Neuron (in vitro differentiated cells): ENCODE measurements at regions not wholly inside any gene's neighbourhood (a gene's known extent, or its start where the extent isn't known, plus 50 kb on each side); places are given as distances from the start of the nearest gene placed in this dataset.

Experiments used
- H2AFZ ChIP-seq: one replicate; pipeline ENCODE4 v1.6.1; 2013; ENCODE audit warnings: low read depth, mild to moderate bottlenecking, inconsistent platforms, low read length, moderate library complexity
- H3K27me3 ChIP-seq: one replicate; pipeline ENCODE4 v1.6.1; 2013; ENCODE audit warnings: low read length; ENCODE audit not compliant: insufficient read depth
- H3K36me3 ChIP-seq: one replicate; pipeline ENCODE4 v1.6.1; 2013; ENCODE audit warnings: low read length; ENCODE audit not compliant: insufficient read depth
- H3K4me1 ChIP-seq: one replicate; pipeline ENCODE4 v1.6.1; 2013; ENCODE audit warnings: low read length; ENCODE audit not compliant: insufficient read depth
- H3K4me3 ChIP-seq: 2 replicates; pipeline ENCODE4 v1.5.1; 2013; ENCODE audit warnings: mild to moderate bottlenecking, low read length, moderate library complexity
- H3K9me3 ChIP-seq: one replicate; pipeline ENCODE4 v1.6.1; 2013; ENCODE audit warnings: low read length

GRCh38 chr1:219795363-219795917 is 132.9 kb downstream of the SLC30A10 start:
- no peaks in the 10 kb centered on the region for H3K36me3 ChIP-seq
- no peaks in the 10 kb centered on the region for H3K9me3 ChIP-seq
- peaks cover 51% of the 10 kb centered on the region for H3K4me1 ChIP-seq
- no peak overlapping the region for H3K4me3 ChIP-seq
- no peaks in the 10 kb centered on the region for H3K27me3 ChIP-seq
- H2AFZ ChIP-seq, result no peak overlapping the region

GRCh38 chr1:219794085-219794743 is 134.1 kb downstream of the SLC30A10 start:
- Histone ChIP-seq H3K4me3 (no peak overlapping the region), H2AFZ (no peak overlapping the region), H3K27me3 (no peaks in the 10 kb centered on the region)

GRCh38 chr1:219792337-219793021 is 135.9 kb downstream of the SLC30A10 start:
- H2AFZ ChIP-seq, result no peak overlapping the region
- no peaks in the 10 kb centered on the region for H3K27me3 ChIP-seq
- no peaks in the 10 kb centered on the region for H3K36me3 ChIP-seq
- no peak overlapping the region for H3K4me3 ChIP-seq
- H3K4me1 ChIP-seq, result peaks cover 48% of the 10 kb centered on the region
- peaks cover 5% of the 10 kb centered on the region for H3K9me3 ChIP-seq

More at GRCh38 chr1:219794085-219794743, 134.1 kb downstream of the SLC30A10 start:
- peaks cover 48% of the 10 kb centered on the region for H3K4me1 ChIP-seq
- no peaks in the 10 kb centered on the region for H3K9me3 ChIP-seq
- no peaks in the 10 kb centered on the region for H3K36me3 ChIP-seq

GRCh38 chr1:219791766-219792165 is 136.6 kb downstream of the SLC30A10 start:
- Histone ChIP-seq H3K9me3 (peaks cover 5% of the 10 kb centered on the region), H3K4me3 (no peak overlapping the region), H3K27me3 (no peaks in the 10 kb centered on the region), H3K4me1 (peaks cover 48% of the 10 kb centered on the region), H3K36me3 (no peaks in the 10 kb centered on the region), H2AFZ (no peak overlapping the region)

GRCh38 chr1:219790834-219791615 is 137.3 kb downstream of the SLC30A10 start:
- Histone ChIP-seq H3K4me3 (no peak overlapping the region), H3K4me1 (peaks cover 45% of the 10 kb centered on the region), H3K9me3 (peaks cover 5% of the 10 kb centered on the region), H2AFZ (no peak overlapping the region), H3K27me3 (no peaks in the 10 kb centered on the region), H3K36me3 (no peaks in the 10 kb centered on the region)

GRCh38 chr1:219788700-219789099 is 139.7 kb downstream of the SLC30A10 start:
- Histone ChIP-seq H3K36me3 (no peaks in the 10 kb centered on the region), H3K4me3 (no peak overlapping the region), H3K9me3 (peaks cover 5% of the 10 kb centered on the region), H2AFZ (no peak overlapping the region), H3K27me3 (no peaks in the 10 kb centered on the region), H3K4me1 (peaks cover 24% of the 10 kb centered on the region)

GRCh38 chr1:219788091-219788490 is 140.3 kb downstream of the SLC30A10 start:
- peaks cover 19% of the 10 kb centered on the region for H3K4me1 ChIP-seq
- H3K36me3 ChIP-seq, result no peaks in the 10 kb centered on the region
- H3K9me3 ChIP-seq, result peaks cover 5% of the 10 kb centered on the region
- H2AFZ ChIP-seq, result no peak overlapping the region
- no peaks in the 10 kb centered on the region for H3K27me3 ChIP-seq
- H3K4me3 ChIP-seq, result no peak overlapping the region

- Histone ChIP-seq H3K4me1 (no peaks in the 10 kb centered on the region), H3K36me3 (no peaks in the 10 kb centered on the region), H2AFZ (no peak overlapping the region), H3K27me3 (no peaks in the 10 kb centered on the region), H3K4me3 (no peak overlapping the region), H3K9me3 (peaks cover 5% of the 10 kb centered on the region)
These were observed 143.5 kb downstream of the SLC30A10 start for GRCh38 chr1:219784660-219785381.

- no peaks in the 10 kb centered on the region for H3K4me1 ChIP-seq
- H3K4me3 ChIP-seq, result no peak overlapping the region
- no peak overlapping the region for H2AFZ ChIP-seq
- no peaks in the 10 kb centered on the region for H3K36me3 ChIP-seq
- no peaks in the 10 kb centered on the region for H3K27me3 ChIP-seq
- H3K9me3 ChIP-seq, result peaks cover 5% of the 10 kb centered on the region
These were observed 144.6 kb downstream of the SLC30A10 start for GRCh38 chr1:219783605-219784235.

- Histone ChIP-seq H2AFZ (no peak overlapping the region), H3K4me3 (no peak overlapping the region), H3K27me3 (no peaks in the 10 kb centered on the region), H3K4me1 (no peaks in the 10 kb centered on the region), H3K9me3 (no peaks in the 10 kb centered on the region), H3K36me3 (no peaks in the 10 kb centered on the region)
These were observed 145.4 kb downstream of the SLC30A10 start for GRCh38 chr1:219782929-219783328.

GRCh38 chr1:219782311-219782710 is 146.0 kb downstream of the SLC30A10 start:
- H3K4me1 ChIP-seq, result no peaks in the 10 kb centered on the region

GRCh38 chr1:219781491-219781890 is 146.9 kb downstream of the SLC30A10 start:
- no peaks in the 10 kb centered on the region for H3K36me3 ChIP-seq
- H3K4me3 ChIP-seq, result no peak overlapping the region
- H3K27me3 ChIP-seq, result no peaks in the 10 kb centered on the region
- no peaks in the 10 kb centered on the region for H3K4me1 ChIP-seq
- no peak overlapping the region for H2AFZ ChIP-seq
- no peaks in the 10 kb centered on the region for H3K9me3 ChIP-seq

More at GRCh38 chr1:219782311-219782710, 146.0 kb downstream of the SLC30A10 start:
- Histone ChIP-seq H2AFZ (no peak overlapping the region), H3K4me3 (no peak overlapping the region), H3K9me3 (no peaks in the 10 kb centered on the region), H3K36me3 (no peaks in the 10 kb centered on the region), H3K27me3 (no peaks in the 10 kb centered on the region)
